GM19328 (cell line): ENCODE measurements at regions not wholly inside any gene's neighbourhood (a gene's known extent, or its start where the extent isn't known, plus 50 kb on each side); places are given as distances from the start of the nearest gene placed in this dataset.

ENCODE experiments used
- ATAC-seq: cut with Tn5 transposase; IDR thresholded peaks from one replicate; pipeline ENCODE4 v1.9.1; 2021; ENCODE audit warnings: mild to moderate bottlenecking, moderate library complexity; ENCODE audit not compliant: unreplicated experiment

DNA sequence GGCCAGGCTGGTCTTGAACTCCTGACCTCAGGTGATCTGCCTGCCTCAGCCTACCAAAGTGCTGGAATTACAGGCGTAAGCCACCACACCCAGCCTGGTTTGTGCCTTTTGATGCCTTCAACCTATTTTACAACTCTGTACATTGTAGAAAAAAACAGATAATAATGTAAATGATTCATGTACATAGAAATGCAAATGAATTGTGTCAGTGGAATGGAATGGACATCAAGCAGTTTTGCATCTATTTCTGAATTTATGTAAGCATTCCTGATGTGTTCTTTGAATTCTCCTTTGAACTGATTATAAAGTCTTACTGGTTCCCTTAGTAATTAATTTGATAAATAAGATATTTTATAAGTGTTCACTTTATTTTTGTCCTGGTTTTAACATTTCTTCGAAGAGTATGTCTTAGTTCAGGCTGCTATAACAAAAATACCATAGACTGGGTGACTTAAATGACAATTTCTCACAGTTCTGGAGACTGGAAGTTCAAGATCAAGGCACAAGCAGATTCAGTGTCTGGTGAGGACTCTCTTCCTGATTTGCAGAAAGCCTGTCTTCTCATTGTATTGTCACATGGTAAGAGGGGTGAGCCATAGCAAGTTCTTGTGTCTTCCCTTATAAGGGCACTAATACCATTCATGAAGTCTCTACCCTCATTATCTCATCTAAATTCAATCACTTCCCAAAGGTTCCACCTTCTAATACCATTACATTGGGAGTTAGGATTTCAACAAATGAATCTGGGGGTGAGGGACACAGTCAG is 162.2 kb upstream of the S100G start:
- no peak for ATAC-seq

DNA sequence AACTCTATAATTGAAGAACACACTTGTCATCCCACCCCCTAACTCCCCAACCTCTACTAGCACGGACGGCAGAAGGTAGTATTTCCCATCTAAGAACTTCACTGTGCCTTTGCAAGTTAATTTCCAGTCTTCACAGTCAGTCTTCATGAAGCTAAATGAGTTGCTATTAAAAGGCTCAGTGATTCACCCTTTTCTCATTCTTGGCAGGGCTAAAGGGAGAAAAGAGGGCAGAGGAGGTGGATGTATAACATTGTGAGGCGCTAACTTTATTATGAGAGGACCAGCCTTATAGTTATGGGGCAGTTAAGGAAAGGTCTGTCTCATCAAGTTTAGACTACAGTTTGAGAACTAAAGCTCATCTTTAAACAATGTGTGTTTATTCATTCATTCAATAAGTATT is 161.0 kb upstream of the S100G start:
- no peak for ATAC-seq

DNA sequence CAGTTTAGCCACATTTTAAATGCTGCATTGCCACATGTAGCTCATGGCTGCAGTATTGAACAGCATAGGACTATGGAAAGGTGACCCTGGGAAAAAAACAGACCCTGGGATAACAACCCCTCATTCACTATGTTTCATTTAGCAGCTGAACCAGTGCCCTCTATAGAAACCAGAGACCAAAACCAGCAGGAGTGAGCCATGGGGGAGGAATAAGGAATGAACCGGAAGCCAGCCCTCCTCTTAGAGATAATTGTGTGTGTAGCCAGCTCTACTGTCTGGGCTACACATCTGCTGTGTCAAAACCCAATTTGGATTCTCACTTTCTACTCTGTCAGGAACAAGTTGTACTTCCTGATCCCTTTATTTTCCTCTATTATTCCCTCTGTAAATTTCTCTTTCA is 158.5 kb upstream of the S100G start:
- no peak for ATAC-seq

DNA sequence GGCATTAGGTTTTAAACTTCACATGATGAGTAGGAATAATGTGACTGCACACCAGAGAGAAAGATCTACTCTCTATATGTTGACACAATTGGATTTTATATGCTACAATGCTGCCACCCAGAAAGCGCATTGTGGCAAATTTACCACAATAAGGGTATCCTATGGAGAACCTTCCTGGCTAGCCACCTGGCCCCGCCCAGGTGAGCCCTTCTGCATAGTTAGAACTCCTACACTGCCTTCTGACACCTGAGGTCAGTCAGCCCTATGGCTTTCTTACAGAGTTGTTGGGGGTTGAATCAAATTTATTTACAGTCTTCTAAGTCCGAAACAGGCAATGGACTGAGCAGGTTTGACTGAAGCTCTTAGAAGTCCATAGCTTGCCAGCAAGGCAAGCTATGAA is 153.8 kb upstream of the S100G start:
- ATAC-seq, result no peak

GRCh38 chrX:16511796-16512776 is 137.9 kb upstream of the S100G start:
- no peak for ATAC-seq

GRCh38 chrX:16516232-16516876 is 133.6 kb upstream of the S100G start:
- no peak for ATAC-seq

DNA sequence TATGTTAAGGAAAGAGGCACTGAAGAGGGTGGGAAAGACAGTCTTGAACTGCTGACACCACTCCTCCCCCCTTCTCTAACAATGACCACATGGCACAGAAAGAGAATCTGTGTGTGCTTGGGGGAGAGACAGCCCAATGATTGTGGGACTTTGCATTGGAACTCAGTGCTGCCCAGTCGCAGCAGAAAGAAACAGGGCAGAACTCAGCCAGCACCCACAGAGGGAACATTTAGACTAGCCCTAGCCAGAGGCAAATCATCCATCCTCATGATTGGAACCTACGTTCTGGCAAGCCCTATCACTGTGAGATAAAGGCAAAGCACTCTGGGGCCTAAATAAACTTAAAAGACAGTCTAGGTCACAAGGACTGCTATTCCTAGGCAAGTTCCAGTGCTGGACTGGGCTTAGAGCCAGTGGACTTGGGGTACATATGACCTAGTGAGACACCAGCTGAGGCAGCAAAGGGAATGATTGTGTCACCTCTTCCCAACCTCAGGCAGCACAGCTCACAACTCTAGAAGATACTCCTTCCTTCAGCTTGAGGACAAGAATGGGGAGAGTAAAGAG is 132.8 kb upstream of the S100G start:
- no peak for ATAC-seq

- ATAC-seq, result no peak
Measured at GRCh38 chrX:16518131-16518530, 131.8 kb upstream of the S100G start.

GRCh38 chrX:16524316-16524715 is 125.6 kb upstream of the S100G start:
- ATAC-seq, result no peak

DNA sequence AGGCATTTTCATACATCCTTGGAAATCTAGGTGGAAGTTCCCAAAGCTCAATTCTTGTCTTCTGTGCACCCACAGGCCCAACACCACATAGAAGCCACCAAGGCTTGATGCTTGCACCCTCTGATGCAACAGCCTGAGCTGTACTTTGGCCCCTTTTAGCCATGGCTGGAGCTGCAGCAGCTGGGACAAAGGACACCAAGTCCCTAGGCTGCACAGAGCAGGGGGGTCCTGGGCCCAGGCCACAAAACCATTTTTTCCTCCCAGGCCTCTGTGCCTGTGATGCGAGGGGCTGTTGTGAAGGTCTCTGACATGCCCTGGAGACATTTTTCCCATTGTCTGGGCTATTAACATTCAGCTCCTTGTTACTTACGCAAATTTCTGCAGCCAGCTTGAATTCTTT is 124.0 kb upstream of the S100G start:
- ATAC-seq, result no peak

- ATAC-seq, result no peak
Measured at GRCh38 chrX:16528620-16529019, 121.3 kb upstream of the S100G start.
